Endothelial cell of umbilical vein (primary cell): ENCODE measurements at regions not wholly inside any gene's neighbourhood (a gene's known extent, or its start where the extent isn't known, plus 50 kb on each side); places are given as distances from the start of the nearest gene placed in this dataset.

Experiments used
- BruUV-seq: library from RNA; stranded (reverse); fragments of 400-500 nt; replicated peaks from 2 replicates; lab custom pipeline; 2021; lab: Mats Ljungman, UMichigan
- CTCF ChIA-PET: fragments of 300-600, 350-600 bp; sonication (Branson Sonifier 250); formaldehyde crosslinking; loops from one replicate; lab custom pipeline; 2021; ENCODE audit warnings: antibody characterized with exemption, inconsistent platforms; lab: Charles Lee
- POLR2A ChIA-PET: fragments of 300-600, 350-600 bp; sonication (Branson Sonifier 250); formaldehyde crosslinking; loops from one replicate; lab custom pipeline; 2021; ENCODE audit warnings: antibody characterized with exemption, inconsistent platforms; lab: Charles Lee
- DNase-seq: peaks from one replicate; pipeline ENCODE4 v3.0.0-alpha.2; 2011; ENCODE audit warnings: low read depth, low spot score
- FAIRE-seq: peaks from 2 replicates; lab custom pipeline; 2011; peaks lifted over from hg19 to GRCh38; lab: Jason Lieb, UNC
- H2AFZ ChIP-seq: 2 replicates; pipeline ENCODE4 v1.6.0; 2012; ENCODE audit warnings: low read depth, low read length, control low read depth, inconsistent platforms
- H3K27ac ChIP-seq: 2 replicates; pipeline ENCODE4 v1.5.1; 2011; ENCODE audit warnings: low read depth, mild to moderate bottlenecking, control low read depth, low read length, moderate library complexity; ENCODE audit not compliant: insufficient read depth
- H3K27me3 ChIP-seq, 2 experiments: 2 replicates each; pipeline versions ENCODE4 v1.6.0 to v1.6.1; 2011; ENCODE audit warnings: low read length in 2 of 2, mixed read lengths in 1 of 2; ENCODE audit not compliant: control insufficient read depth in 2 of 2, insufficient read depth in 2 of 2
- H3K36me3 ChIP-seq, 2 experiments: 2 replicates in 1 of 2; 3 replicates in 1 of 2; pipeline ENCODE4 v1.5.1; 2011; ENCODE audit warnings: low read length in 2 of 2, mild to moderate bottlenecking in 1 of 2, moderate library complexity in 1 of 2; ENCODE audit not compliant: control insufficient read depth in 2 of 2, insufficient read depth in 2 of 2; ENCODE audit errors: extremely low read depth in 1 of 2
- H3K4me1 ChIP-seq: 3 replicates; pipeline ENCODE4 v1.5.1; 2011; ENCODE audit warnings: mild to moderate bottlenecking, low read length; ENCODE audit not compliant: control insufficient read depth, insufficient read depth; ENCODE audit errors: extremely low read depth
- H3K4me2 ChIP-seq: 2 replicates; pipeline ENCODE4 v1.6.1; 2011; ENCODE audit warnings: low read length, control low read depth, mixed read lengths; ENCODE audit not compliant: insufficient read depth
- H3K4me3 ChIP-seq, 3 experiments: fragments of 200-600 bp in 1 of 3; sonication (generic), shearing (Covaris generic) in 1 of 3; replicated peaks in 1 of 3; 2 replicates each; pipeline ENCODE4 v1.5.1; 2011 to 2016; ENCODE audit warnings: control low read depth in 3 of 3, low read length in 3 of 3, mild to moderate bottlenecking in 2 of 3, inconsistent platforms in 1 of 3, low read depth in 1 of 3, moderate library complexity in 1 of 3; ENCODE audit not compliant: insufficient read depth in 1 of 3
- H3K79me2 ChIP-seq: 2 replicates; pipeline ENCODE4 v1.6.0; 2012; ENCODE audit warnings: low read length, inconsistent platforms; ENCODE audit not compliant: control insufficient read depth, insufficient read depth
- H3K9ac ChIP-seq: replicated peaks from 2 replicates; pipeline ENCODE3; 2011; ENCODE audit warnings: low read length, control low read depth; ENCODE audit not compliant: insufficient read depth; ENCODE audit errors: extremely low read depth
- H3K9me1 ChIP-seq: replicated peaks from 3 replicates; pipeline ENCODE4 v1.6.0; 2011; ENCODE audit warnings: mild to moderate bottlenecking, low read length; ENCODE audit not compliant: control insufficient read depth, insufficient read depth; ENCODE audit errors: extremely low read depth
- H3K9me3 ChIP-seq: replicated peaks from 2 replicates; pipeline ENCODE4 v1.5.1; 2012; ENCODE audit warnings: low read length, inconsistent platforms; ENCODE audit not compliant: control insufficient read depth, insufficient read depth
- H4K20me1 ChIP-seq: replicated peaks from 2 replicates; pipeline ENCODE3; 2011; ENCODE audit warnings: mild to moderate bottlenecking, low read length; ENCODE audit not compliant: control insufficient read depth, insufficient read depth; ENCODE audit errors: extremely low read depth
- EZH2 ChIP-seq: IDR thresholded peaks from 2 replicates; pipeline ENCODE4 v1.6.1; 2012; ENCODE audit warnings: borderline replicate concordance, low read depth, mild to moderate bottlenecking, moderate library complexity, low read length, inconsistent platforms; ENCODE audit not compliant: severe bottlenecking
- FOS ChIP-seq: IDR thresholded peaks from 2 replicates; pipeline ENCODE4 v1.6.1; 2011; ENCODE audit warnings: mild to moderate bottlenecking, low read length, moderate library complexity, borderline replicate concordance; ENCODE audit not compliant: insufficient read depth
- GATA2 ChIP-seq: IDR thresholded peaks from 2 replicates; pipeline ENCODE4 v1.7.0; 2011; ENCODE audit warnings: low read depth, mild to moderate bottlenecking, moderate library complexity, mixed read lengths, low read length; ENCODE audit not compliant: insufficient read length, insufficient read depth
- JUN ChIP-seq: IDR thresholded peaks from 2 replicates; pipeline ENCODE4 v1.6.1; 2011; ENCODE audit warnings: borderline replicate concordance, low read depth; ENCODE audit not compliant: insufficient read length, insufficient read depth
- MAX ChIP-seq: IDR thresholded peaks from 2 replicates; pipeline ENCODE4 v1.6.1; 2011; ENCODE audit not compliant: insufficient read depth, insufficient read length
- MYC ChIP-seq: IDR thresholded peaks from one replicate; pipeline ENCODE4 v1.6.1; 2011; ENCODE audit warnings: mild to moderate bottlenecking, low read depth, low read length
- POLR2A ChIP-seq: IDR thresholded peaks from 2 replicates; pipeline ENCODE4 v1.6.1; 2012; ENCODE audit warnings: low read depth, mild to moderate bottlenecking, control low read depth, low read length
- POLR2AphosphoS5 ChIP-seq: IDR thresholded peaks from 2 replicates; pipeline ENCODE4 v1.6.1; 2012; ENCODE audit warnings: low read depth, mild to moderate bottlenecking, control low read depth, low read length, moderate library complexity; ENCODE audit not compliant: insufficient read depth
- dilution Hi-C: fragments of 300-500 bp; cut with MboI; formaldehyde crosslinking; loops from one replicate; pipeline ENCODE4 v1.15.0; 2019; ENCODE audit warnings: low sequenced_read_pairs; ENCODE audit not compliant: extremely low pct_ligation_motif_present
- intact Hi-C: fragments of 100-400 bp; cut with micrococcal nuclease; formaldehyde crosslinking; loops from one replicate; pipeline ENCODE4 v1.10.0; 2022
- TF ChIP-seq, protein P1 (sequence below), 2 donors: IDR thresholded peaks; 1 replicate in 1 of 2; 2 replicates in 1 of 2; pipeline ENCODE4 v1.5.1; 2011; ENCODE audit warnings: low read length in 2 of 2, mild to moderate bottlenecking in 2 of 2, moderate library complexity in 2 of 2, control low read depth in 1 of 2, inconsistent platforms in 1 of 2, low read depth in 1 of 2; ENCODE audit not compliant: insufficient read depth in 1 of 2; ENCODE audit errors: extremely low read depth in 1 of 2

DNA sequence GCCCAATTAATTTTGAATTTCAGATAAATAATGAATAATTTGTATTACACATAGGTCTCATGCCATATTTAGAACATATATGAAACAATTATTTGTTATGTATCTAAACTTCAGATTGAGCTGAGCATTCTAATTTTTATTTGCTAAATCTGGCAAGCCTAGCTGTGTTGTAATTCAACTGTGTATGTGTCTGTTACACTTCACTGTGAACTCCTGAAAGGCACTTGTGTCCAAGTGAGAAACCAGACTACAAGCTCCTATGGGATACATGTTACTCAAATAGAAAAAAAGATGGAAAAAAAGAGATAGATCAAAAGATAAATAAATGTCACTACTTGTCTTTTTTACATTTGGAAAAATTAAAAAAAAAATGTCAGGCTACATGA is 56.5 kb upstream of the ANKRD55 start:
- intact Hi-C loops (no loop called here), dilution Hi-C loops (no loop called here)
- Histone ChIP-seq H3K27ac (no peak overlapping the region), H3K4me1 (no peaks in the 10 kb centered on the region), H3K27me3 (no peaks in the 10 kb centered on the region), H2AFZ (no peak overlapping the region), H3K9me1 (no peaks in the 10 kb centered on the region), H4K20me1 (no peaks in the 10 kb centered on the region), H3K79me2 (no peaks in the 10 kb centered on the region), H3K36me3 (no peaks in the 10 kb centered on the region), H3K4me3 (no peak overlapping the region), H3K9me3 (no peaks in the 10 kb centered on the region), H3K9ac (no peak overlapping the region), H3K4me2 (no peak overlapping the region)
- ChIA-PET CTCF (interaction anchor here (1.0 to 1.4 kb wide), 4 partner anchors 14 to 549 kb away, joined by 3 to 4 read pairs (median 4); no protein-coding TSS in a partner anchor), POLR2A (no interaction called here)
- DNase-seq: no peak
- TF ChIP-seq POLR2AphosphoS5 (no peak), MAX (no peak), MYC (no peak), FOS (no peak), EZH2 (no peak), GATA2 (no peak), JUN (no peak), POLR2A (no peak)
- TF ChIP-seq, protein P1, sequence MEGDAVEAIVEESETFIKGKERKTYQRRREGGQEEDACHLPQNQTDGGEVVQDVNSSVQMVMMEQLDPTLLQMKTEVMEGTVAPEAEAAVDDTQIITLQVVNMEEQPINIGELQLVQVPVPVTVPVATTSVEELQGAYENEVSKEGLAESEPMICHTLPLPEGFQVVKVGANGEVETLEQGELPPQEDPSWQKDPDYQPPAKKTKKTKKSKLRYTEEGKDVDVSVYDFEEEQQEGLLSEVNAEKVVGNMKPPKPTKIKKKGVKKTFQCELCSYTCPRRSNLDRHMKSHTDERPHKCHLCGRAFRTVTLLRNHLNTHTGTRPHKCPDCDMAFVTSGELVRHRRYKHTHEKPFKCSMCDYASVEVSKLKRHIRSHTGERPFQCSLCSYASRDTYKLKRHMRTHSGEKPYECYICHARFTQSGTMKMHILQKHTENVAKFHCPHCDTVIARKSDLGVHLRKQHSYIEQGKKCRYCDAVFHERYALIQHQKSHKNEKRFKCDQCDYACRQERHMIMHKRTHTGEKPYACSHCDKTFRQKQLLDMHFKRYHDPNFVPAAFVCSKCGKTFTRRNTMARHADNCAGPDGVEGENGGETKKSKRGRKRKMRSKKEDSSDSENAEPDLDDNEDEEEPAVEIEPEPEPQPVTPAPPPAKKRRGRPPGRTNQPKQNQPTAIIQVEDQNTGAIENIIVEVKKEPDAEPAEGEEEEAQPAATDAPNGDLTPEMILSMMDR (IDR thresholded peaks at IDR 0.05; ENCODE audit: extremely low read depth in 1 of 2, insufficient read depth in 1 of 2, low read depth in 1 of 2, low read length in 2 of 2): no peak
- FAIRE-seq: no peak
- BruUV-seq: no TSS peak
